A549 (cell line): ENCODE measurements at regions not wholly inside any gene's neighbourhood (a gene's known extent, or its start where the extent isn't known, plus 50 kb on each side); places are given as distances from the start of the nearest gene placed in this dataset.

ENCODE experiments used
- ATAC-seq, 2 experiments: fragments of 200-7000 bp in 1 of 2; fragments of >200 bp in 1 of 2; cut with Nextera tagmentation in 1 of 2; cut with Tn5 transposase in 1 of 2; 3 replicates each; pipeline versions ENCODE4 v1.8.0 to v1.9.1; 2018 to 2020; ENCODE audit warnings: mild to moderate bottlenecking in 1 of 2, moderate library complexity in 1 of 2
- CTCF ChIA-PET: fragments of 300-600 bp; sonication (Branson Sonifier 250); formaldehyde crosslinking; extraction: SDS; loops from one replicate; lab custom pipeline; 2021; ENCODE audit warnings: antibody characterized with exemption, inconsistent platforms; lab: Yijun Ruan, JAX
- POLR2A ChIA-PET: fragments of 350-600 bp; formaldehyde crosslinking; extraction: SDS; loops from one replicate; lab custom pipeline; 2021; ENCODE audit warnings: antibody characterized with exemption, inconsistent platforms; lab: Yijun Ruan, JAX
- DNase-seq, 2 experiments: peaks; one replicate each; pipeline versions ENCODE4 v3.0.0 to v3.0.0-alpha.2; 2011 to 2016; ENCODE audit warnings: low read depth in 1 of 2, low spot score in 1 of 2
- FAIRE-seq: peaks from 2 replicates; lab custom pipeline; 2011; peaks lifted over from hg19 to GRCh38; lab: Jason Lieb, UNC
- H3K27ac ChIP-seq, 2 experiments: fragments of >200 bp; sonication (Bioruptor Twin); formaldehyde crosslinking; 3 replicates each; pipeline ENCODE4 v1.5.1; 2016 to 2017
- H3K4me1 ChIP-seq: fragments of >200 bp; sonication (Bioruptor Twin); formaldehyde crosslinking; 3 replicates; pipeline ENCODE4 v1.6.1; 2016
- H3K4me2 ChIP-seq: fragments of >200 bp; sonication (Bioruptor Twin); formaldehyde crosslinking; 3 replicates; pipeline ENCODE4 v1.6.1; 2016
- H3K4me3 ChIP-seq: fragments of >200 bp; sonication (Bioruptor Twin); formaldehyde crosslinking; 3 replicates; pipeline ENCODE4 v1.5.1; 2016
- H3K9me3 ChIP-seq: fragments of >200 bp; sonication (Bioruptor Twin); formaldehyde crosslinking; 3 replicates; pipeline ENCODE4 v1.6.1; 2016
- BHLHE40 ChIP-seq: IDR thresholded peaks from 2 replicates; pipeline ENCODE4 v1.6.1; 2012; ENCODE audit warnings: low read depth, low read length, inconsistent platforms
- CEBPB ChIP-seq, 2 experiments: fragments of >200 bp in 1 of 2; sonication (Bioruptor Twin) in 1 of 2; formaldehyde crosslinking in 1 of 2; IDR thresholded peaks; 2 replicates each; pipeline ENCODE4 v1.6.1; 2012 to 2016
- CHD2 ChIP-seq: fragments of 150-350 bp; IDR thresholded peaks from 2 replicates; pipeline ENCODE4 v1.6.1; 2014; ENCODE audit warnings: low read length; ENCODE audit not compliant: partially characterized antibody
- CHD4 ChIP-seq: fragments of 200-600 bp; sonication (generic); IDR thresholded peaks from 2 replicates; pipeline ENCODE4 v1.6.1; 2016; ENCODE audit warnings: antibody characterized with exemption, mild to moderate bottlenecking, borderline replicate concordance
- EHF ChIP-seq: fragments of 250-450 bp; sonication (Bioruptor Pico); IDR thresholded peaks from 2 replicates; pipeline ENCODE4 v1.5.0; 2020; ENCODE audit warnings: mild to moderate bottlenecking
- EHMT2 ChIP-seq: fragments of 200-600 bp; sonication (generic); IDR thresholded peaks from 2 replicates; pipeline ENCODE4 v1.6.1; 2016; ENCODE audit warnings: antibody characterized with exemption, low read depth, mild to moderate bottlenecking, moderate library complexity
- EP300 ChIP-seq, 2 experiments: fragments of >200 bp; sonication (Bioruptor Twin); formaldehyde crosslinking; IDR thresholded peaks; 2 replicates in 1 of 2; 3 replicates in 1 of 2; pipeline ENCODE4 v1.6.1; 2016 to 2017
- FOSL2 ChIP-seq, 2 experiments: fragments of 450-650 bp in 1 of 2; fragments of >200 bp in 1 of 2; sonication (Bioruptor Twin) in 1 of 2; formaldehyde crosslinking; IDR thresholded peaks; 2 replicates each; pipeline versions ENCODE4 v1.5.0 to v1.6.1; 2016 to 2020; ENCODE audit warnings: mild to moderate bottlenecking in 1 of 2, moderate library complexity in 1 of 2
- HOXB13 ChIP-seq: fragments of 250-450 bp; sonication (Bioruptor Pico); IDR thresholded peaks from 2 replicates; pipeline ENCODE4 v1.5.0; 2020; ENCODE audit warnings: low read depth, mild to moderate bottlenecking, moderate library complexity
- KDM5A ChIP-seq: fragments of 200-600 bp; sonication (generic); IDR thresholded peaks from 2 replicates; pipeline ENCODE4 v1.6.1; 2016; ENCODE audit warnings: antibody characterized with exemption, mild to moderate bottlenecking
- MAZ ChIP-seq: fragments of 150-350 bp; IDR thresholded peaks from 2 replicates; pipeline ENCODE4 v1.6.1; 2014; ENCODE audit warnings: antibody characterized with exemption, low read depth, low read length, borderline replicate concordance
- MYC ChIP-seq: IDR thresholded peaks from 2 replicates; pipeline ENCODE4 v1.6.1; 2012; ENCODE audit warnings: mild to moderate bottlenecking, inconsistent platforms, low read length, improper control_type of control experiment, borderline replicate concordance
- NFE2L2 ChIP-seq: fragments of 150-350 bp; conservative IDR thresholded peaks from 2 replicates; pipeline ENCODE4 v1.6.1; 2014; ENCODE audit warnings: low read length
- NPAS2 ChIP-seq: fragments of 250-450 bp; sonication (Bioruptor Pico); IDR thresholded peaks from 2 replicates; pipeline ENCODE4 v1.8.0; 2022; ENCODE audit warnings: mild to moderate bottlenecking, moderate library complexity, borderline replicate concordance
- POLR2A ChIP-seq: IDR thresholded peaks from 2 replicates; pipeline ENCODE4 v1.6.1; 2012; ENCODE audit warnings: mild to moderate bottlenecking, low read length
- POLR2AphosphoS2 ChIP-seq: conservative IDR thresholded peaks from 2 replicates; pipeline ENCODE4 v1.6.1; 2012; ENCODE audit warnings: low read length, improper control_type of control experiment, inconsistent platforms
- RCOR1 ChIP-seq: fragments of 150-350 bp; IDR thresholded peaks from 2 replicates; pipeline ENCODE4 v1.6.1; 2014; ENCODE audit warnings: antibody characterized with exemption, low read length, low read depth
- RFX5 ChIP-seq: fragments of 450-650 bp; IDR thresholded peaks from 2 replicates; pipeline ENCODE4 v1.7.1; 2014; ENCODE audit warnings: antibody characterized with exemption, mild to moderate bottlenecking, moderate library complexity
- RNF2 ChIP-seq: fragments of 200-600 bp; sonication (generic); IDR thresholded peaks from 2 replicates; pipeline ENCODE4 v1.6.1; 2016; ENCODE audit warnings: low read depth, mild to moderate bottlenecking, antibody characterized with exemption, moderate library complexity, borderline replicate concordance
- SREBF2 ChIP-seq: fragments of 450-650 bp; IDR thresholded peaks from 2 replicates; pipeline ENCODE4 v1.6.1; 2014; ENCODE audit warnings: mild to moderate bottlenecking, moderate library complexity
- TFCP2L1 ChIP-seq: fragments of 250-450 bp; sonication (Bioruptor Pico); IDR thresholded peaks from 2 replicates; pipeline ENCODE4 v1.5.0; 2021; ENCODE audit warnings: mild to moderate bottlenecking
- TP53 ChIP-seq: fragments of 250-450 bp; sonication (Bioruptor Pico); IDR thresholded peaks from 2 replicates; pipeline ENCODE4 v1.5.0; 2021; ENCODE audit warnings: mild to moderate bottlenecking, moderate library complexity
- ZNF302 ChIP-seq: fragments of 250-450 bp; sonication (Bioruptor Pico); IDR thresholded peaks from 2 replicates; pipeline ENCODE4 v1.9.0; 2021; ENCODE audit warnings: inconsistent platforms, mild to moderate bottlenecking, moderate library complexity
- WGBS: methylation state at CpG from one replicate; pipeline ENCODE4 v1.1.6; 2017; ENCODE audit errors: missing lambda C conversion rate; 5-methylcytosine and 5-hydroxymethylcytosine counted together
- TF ChIP-seq, protein P1 (sequence below): IDR thresholded peaks from 2 replicates; pipeline ENCODE4 v1.6.1; 2012; ENCODE audit warnings: low read depth, borderline replicate concordance
- TF ChIP-seq, protein P2 (sequence below): fragments of 250-450 bp; sonication (Bioruptor Pico); IDR thresholded peaks from 2 replicates; pipeline ENCODE4 v1.5.0; 2020; ENCODE audit warnings: low read depth, mild to moderate bottlenecking, moderate library complexity
- TF ChIP-seq, protein P3 (sequence below): IDR thresholded peaks from 2 replicates; pipeline ENCODE4 v1.6.1; 2012
- TF ChIP-seq, protein P4 (sequence below): fragments of >200 bp; sonication (Bioruptor Twin); formaldehyde crosslinking; IDR thresholded peaks from 2 replicates; pipeline ENCODE4 v1.6.1; 2016
- TF ChIP-seq, protein P5 (sequence below): fragments of 200-600 bp; sonication (generic); IDR thresholded peaks from 2 replicates; pipeline ENCODE4 v1.6.1; 2016; ENCODE audit warnings: antibody characterized with exemption, mild to moderate bottlenecking, moderate library complexity

DNA sequence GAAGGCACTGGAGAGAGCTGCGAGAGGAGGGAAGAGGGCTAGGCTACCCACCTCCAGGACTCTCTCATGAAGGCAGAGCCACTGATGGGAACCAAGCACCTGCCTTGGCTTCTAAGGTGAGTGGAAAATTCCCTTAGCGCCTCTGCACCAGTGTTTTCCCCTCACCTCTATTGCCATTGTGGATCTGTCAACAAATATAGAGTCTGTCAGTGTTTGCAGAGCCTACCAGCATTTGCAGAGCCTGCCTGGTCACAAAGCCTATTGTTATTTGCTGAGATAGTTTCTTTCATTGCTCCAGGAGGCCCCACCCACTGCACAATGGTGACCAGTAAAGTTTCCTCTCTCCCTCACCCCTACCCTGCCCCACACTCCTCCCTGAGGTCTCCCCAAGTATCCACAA lies 141.9 kb downstream of the MRPL14 start:
- TF ChIP-seq ZNF302 (CRISPR knock-in tag) (no peak), NFE2L2 (no peak), HOXB13 (no peak), RNF2 (no peak), SREBF2 (no peak), CEBPB (IDR thresholded peaks at IDR 0.05) (no peak), KDM5A (no peak), POLR2A (no peak), MYC (no peak), EHMT2 (no peak), BHLHE40 (no peak), MAZ (no peak), EP300 (IDR thresholded peaks at IDR 0.05) (no peak), TFCP2L1 (no peak), FOSL2 (IDR thresholded peaks at IDR 0.05) (no peak), FOSL2 (CRISPR knock-in tag; IDR thresholded peaks at IDR 0.05) (no peak)
- TF ChIP-seq, protein P1, sequence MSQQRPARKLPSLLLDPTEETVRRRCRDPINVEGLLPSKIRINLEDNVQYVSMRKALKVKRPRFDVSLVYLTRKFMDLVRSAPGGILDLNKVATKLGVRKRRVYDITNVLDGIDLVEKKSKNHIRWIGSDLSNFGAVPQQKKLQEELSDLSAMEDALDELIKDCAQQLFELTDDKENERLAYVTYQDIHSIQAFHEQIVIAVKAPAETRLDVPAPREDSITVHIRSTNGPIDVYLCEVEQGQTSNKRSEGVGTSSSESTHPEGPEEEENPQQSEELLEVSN, result no peak
- TF ChIP-seq, protein P2, sequence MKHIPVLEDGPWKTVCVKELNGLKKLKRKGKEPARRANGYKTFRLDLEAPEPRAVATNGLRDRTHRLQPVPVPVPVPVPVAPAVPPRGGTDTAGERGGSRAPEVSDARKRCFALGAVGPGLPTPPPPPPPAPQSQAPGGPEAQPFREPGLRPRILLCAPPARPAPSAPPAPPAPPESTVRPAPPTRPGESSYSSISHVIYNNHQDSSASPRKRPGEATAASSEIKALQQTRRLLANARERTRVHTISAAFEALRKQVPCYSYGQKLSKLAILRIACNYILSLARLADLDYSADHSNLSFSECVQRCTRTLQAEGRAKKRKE (CRISPR knock-in tag), result no peak
- H3K4me2 ChIP-seq, result no peak overlapping the region
- WGBS, result 91% methylated on average over 2 of the region's 2 CpGs
- peaks cover 12% of the 10 kb centered on the region for H3K4me1 ChIP-seq
- ChIA-PET CTCF (interaction anchor here (0.8 to 2.0 kb wide), 3 partner anchors 16 to 216 kb away, joined by 3 to 7 read pairs (median 4); partner anchors contain the start of gene VEGFA), POLR2A (interaction anchor here (0.7 kb wide), 1 partner anchor 215 kb away, joined by 3 read pairs; the partner anchor contains the start of gene VEGFA)
- no peaks in the 10 kb centered on the region for H3K9me3 ChIP-seq
- no peak overlapping the region for H3K27ac ChIP-seq
- DNase-seq (no peak), FAIRE-seq (no peak), ATAC-seq (no peak)
- H3K4me3 ChIP-seq, result no peak overlapping the region

DNA sequence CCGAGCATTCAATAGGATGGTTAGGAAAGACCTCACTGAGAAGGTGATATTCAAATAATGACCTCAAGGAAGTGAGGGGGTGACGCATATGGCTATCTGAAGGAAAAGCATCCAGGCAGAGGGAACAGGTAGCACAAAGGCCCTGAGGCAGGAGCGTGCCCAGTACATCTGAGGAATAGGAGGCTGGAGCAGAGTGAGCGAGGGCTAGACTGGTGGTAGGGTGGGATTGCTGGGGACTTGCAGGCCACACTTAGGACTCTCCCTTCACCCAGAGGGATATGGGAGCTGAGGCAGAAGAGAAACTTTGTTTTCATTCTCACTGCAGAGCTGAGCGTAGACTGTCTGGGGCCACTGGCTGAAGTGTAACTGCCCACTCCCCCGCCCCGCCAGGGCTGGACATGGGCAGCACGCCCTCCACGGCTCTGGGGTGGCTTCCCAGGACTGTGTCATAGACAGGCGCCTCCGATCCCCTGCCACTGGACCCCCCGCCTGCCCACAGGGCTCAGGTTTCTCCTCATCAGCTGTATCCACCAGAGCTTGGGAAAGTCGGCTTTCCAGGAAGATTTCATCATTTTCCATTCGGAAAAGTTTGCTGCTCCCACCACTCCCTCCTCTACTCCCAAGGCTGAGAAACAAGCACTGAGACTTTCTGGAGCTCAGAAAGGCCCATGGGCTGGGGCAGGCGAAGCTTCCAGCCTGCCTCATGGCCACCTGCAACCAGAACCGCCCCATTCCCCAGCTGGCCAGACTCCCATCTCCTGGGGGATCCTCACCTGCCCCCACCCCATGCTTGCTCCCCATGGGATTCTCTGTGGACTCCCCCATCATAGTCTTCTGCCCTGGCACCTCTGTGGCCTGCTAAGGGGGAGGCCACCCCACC lies 142.6 kb downstream of the MRPL14 start:
- Histone ChIP-seq H3K4me3 (no peak overlapping the region), H3K4me2 (no peak overlapping the region), H3K4me1 (peaks cover 6% of the 10 kb centered on the region), H3K27ac (no peak overlapping the region), H3K9me3 (no peaks in the 10 kb centered on the region)
- ChIA-PET POLR2A (no interaction called here), CTCF (interaction anchor here (1.5 to 2.0 kb wide), 3 partner anchors 11 to 215 kb away, joined by 3 to 7 read pairs (median 3); partner anchors contain the start of gene VEGFA)
- TF ChIP-seq RCOR1 (no peak), RFX5 (no peak), EHF (CRISPR knock-in tag) (no peak), POLR2AphosphoS2 (no peak), MAZ (no peak), NPAS2 (no peak), CHD2 (no peak), CHD4 (no peak), ZNF302 (CRISPR knock-in tag) (no peak), TP53 (CRISPR knock-in tag) (no peak)
- TF ChIP-seq, protein P3, sequence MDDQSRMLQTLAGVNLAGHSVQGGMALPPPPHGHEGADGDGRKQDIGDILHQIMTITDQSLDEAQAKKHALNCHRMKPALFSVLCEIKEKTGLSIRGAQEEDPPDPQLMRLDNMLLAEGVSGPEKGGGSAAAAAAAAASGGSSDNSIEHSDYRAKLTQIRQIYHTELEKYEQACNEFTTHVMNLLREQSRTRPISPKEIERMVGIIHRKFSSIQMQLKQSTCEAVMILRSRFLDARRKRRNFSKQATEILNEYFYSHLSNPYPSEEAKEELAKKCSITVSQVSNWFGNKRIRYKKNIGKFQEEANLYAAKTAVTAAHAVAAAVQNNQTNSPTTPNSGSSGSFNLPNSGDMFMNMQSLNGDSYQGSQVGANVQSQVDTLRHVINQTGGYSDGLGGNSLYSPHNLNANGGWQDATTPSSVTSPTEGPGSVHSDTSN, result no peak
- TF ChIP-seq, protein P4, sequence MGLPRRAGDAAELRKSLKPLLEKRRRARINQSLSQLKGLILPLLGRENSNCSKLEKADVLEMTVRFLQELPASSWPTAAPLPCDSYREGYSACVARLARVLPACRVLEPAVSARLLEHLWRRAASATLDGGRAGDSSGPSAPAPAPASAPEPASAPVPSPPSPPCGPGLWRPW, result no peak
- TF ChIP-seq, protein P5, sequence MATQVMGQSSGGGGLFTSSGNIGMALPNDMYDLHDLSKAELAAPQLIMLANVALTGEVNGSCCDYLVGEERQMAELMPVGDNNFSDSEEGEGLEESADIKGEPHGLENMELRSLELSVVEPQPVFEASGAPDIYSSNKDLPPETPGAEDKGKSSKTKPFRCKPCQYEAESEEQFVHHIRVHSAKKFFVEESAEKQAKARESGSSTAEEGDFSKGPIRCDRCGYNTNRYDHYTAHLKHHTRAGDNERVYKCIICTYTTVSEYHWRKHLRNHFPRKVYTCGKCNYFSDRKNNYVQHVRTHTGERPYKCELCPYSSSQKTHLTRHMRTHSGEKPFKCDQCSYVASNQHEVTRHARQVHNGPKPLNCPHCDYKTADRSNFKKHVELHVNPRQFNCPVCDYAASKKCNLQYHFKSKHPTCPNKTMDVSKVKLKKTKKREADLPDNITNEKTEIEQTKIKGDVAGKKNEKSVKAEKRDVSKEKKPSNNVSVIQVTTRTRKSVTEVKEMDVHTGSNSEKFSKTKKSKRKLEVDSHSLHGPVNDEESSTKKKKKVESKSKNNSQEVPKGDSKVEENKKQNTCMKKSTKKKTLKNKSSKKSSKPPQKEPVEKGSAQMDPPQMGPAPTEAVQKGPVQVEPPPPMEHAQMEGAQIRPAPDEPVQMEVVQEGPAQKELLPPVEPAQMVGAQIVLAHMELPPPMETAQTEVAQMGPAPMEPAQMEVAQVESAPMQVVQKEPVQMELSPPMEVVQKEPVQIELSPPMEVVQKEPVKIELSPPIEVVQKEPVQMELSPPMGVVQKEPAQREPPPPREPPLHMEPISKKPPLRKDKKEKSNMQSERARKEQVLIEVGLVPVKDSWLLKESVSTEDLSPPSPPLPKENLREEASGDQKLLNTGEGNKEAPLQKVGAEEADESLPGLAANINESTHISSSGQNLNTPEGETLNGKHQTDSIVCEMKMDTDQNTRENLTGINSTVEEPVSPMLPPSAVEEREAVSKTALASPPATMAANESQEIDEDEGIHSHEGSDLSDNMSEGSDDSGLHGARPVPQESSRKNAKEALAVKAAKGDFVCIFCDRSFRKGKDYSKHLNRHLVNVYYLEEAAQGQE, result no peak
- DNase-seq (no peak), ATAC-seq (no peak), FAIRE-seq (no peak)
- 87% methylated on average over 16 of the region's 16 CpGs for WGBS
